ENCODE measurements at regions not wholly inside any gene's neighbourhood (a gene's known extent, or its start where the extent isn't known, plus 50 kb on each side); places are given as distances from the start of the nearest gene placed in this dataset.

- no peaks in the 10 kb centered on the region for H3K36me3 Mint-ChIP-seq (ENCODE audit: insufficient read depth, unreplicated experiment)
- Histone ChIP-seq H3K4me3 (ENCODE audit: low read depth, low read length) (no peak overlapping the region), H3K9me3 (no peaks in the 10 kb centered on the region), H3K36me3 (ENCODE audit: control insufficient read depth, insufficient read depth, low read length) (no peaks in the 10 kb centered on the region), H3K4me1 (no peaks in the 10 kb centered on the region), H3K27me3 (replicated peaks; ENCODE audit: control insufficient read depth, insufficient read depth, low read length) (no peaks in the 10 kb centered on the region)
- TF ChIP-seq, protein P1, sequence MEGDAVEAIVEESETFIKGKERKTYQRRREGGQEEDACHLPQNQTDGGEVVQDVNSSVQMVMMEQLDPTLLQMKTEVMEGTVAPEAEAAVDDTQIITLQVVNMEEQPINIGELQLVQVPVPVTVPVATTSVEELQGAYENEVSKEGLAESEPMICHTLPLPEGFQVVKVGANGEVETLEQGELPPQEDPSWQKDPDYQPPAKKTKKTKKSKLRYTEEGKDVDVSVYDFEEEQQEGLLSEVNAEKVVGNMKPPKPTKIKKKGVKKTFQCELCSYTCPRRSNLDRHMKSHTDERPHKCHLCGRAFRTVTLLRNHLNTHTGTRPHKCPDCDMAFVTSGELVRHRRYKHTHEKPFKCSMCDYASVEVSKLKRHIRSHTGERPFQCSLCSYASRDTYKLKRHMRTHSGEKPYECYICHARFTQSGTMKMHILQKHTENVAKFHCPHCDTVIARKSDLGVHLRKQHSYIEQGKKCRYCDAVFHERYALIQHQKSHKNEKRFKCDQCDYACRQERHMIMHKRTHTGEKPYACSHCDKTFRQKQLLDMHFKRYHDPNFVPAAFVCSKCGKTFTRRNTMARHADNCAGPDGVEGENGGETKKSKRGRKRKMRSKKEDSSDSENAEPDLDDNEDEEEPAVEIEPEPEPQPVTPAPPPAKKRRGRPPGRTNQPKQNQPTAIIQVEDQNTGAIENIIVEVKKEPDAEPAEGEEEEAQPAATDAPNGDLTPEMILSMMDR (IDR thresholded peaks at IDR 0.05; ENCODE audit: insufficient read depth in 1 of 2, low read depth in 1 of 2, low read length in 1 of 2, severe bottlenecking in 1 of 2, unreplicated experiment in 1 of 2): no peak
- H3K9me3 Mint-ChIP-seq (ENCODE audit: unreplicated experiment): no peaks in the 10 kb centered on the region
- CTCF ChIA-PET: no interaction called here
- H3K27me3 Mint-ChIP-seq (ENCODE audit: insufficient read depth, unreplicated experiment): no peaks in the 10 kb centered on the region
- intact Hi-C loops (cut with micrococcal nuclease; ENCODE audit: unreplicated experiment): no loop called here
- no peaks in the 10 kb centered on the region for H3K4me1 Mint-ChIP-seq (ENCODE audit: low read depth, unreplicated experiment)
- no peak overlapping the region for H3K4me3 Mint-ChIP-seq (ENCODE audit: unreplicated experiment)
- DNase-seq: no peak
- POLR2A ChIA-PET: no interaction called here
- no TSS peak for BruUV-seq (replicated peaks)
- H3K27ac Mint-ChIP-seq (ENCODE audit: unreplicated experiment): no peak overlapping the region
These were observed 150.1 kb downstream of the GLI2 start for GRCh38 chr2:120885749-120886148.

DNA sequence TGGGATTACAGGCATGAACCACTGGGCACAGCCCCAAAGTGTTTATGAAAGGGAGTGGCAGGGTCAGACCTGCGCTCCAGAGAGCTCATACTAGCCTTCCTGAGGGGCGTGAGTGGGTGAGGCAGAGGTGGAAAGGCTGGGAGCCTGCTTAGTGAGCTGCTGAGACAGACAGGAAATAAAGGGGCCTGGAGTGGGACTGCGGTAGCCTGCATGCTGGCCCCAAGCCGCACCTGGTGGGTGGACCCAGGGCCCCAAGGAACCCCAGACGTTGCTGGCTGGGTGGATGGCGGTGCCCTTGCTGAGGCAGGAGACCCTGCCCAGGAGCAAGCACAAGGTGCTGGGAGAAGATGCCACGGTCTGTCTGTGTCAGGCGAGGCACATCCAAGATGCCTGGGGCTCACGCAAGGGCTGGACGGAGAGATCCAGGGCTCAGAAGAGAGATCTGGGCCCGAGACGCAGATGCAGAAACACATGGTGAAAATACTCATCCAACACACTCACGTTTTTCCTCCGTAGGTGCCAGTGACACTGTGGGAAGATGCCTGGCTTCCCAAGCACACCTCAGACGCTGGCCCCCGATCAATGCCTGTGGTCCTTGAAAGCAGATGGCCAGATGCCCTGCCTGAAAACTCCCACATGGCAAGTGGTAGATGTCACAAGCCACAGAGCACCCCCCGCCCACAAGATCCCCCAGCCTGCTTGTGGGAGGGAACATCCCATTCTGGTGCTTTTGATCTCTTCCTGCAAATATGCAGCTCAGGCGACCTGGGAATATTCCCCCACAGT lies 151.1 kb downstream of the GLI2 start:
- H3K9me3 ChIP-seq: no peaks in the 10 kb centered on the region
- intact Hi-C loops (cut with micrococcal nuclease; ENCODE audit: unreplicated experiment): no loop called here
- Mint-ChIP-seq H3K27me3 (ENCODE audit: insufficient read depth, unreplicated experiment) (no peaks in the 10 kb centered on the region), H3K9me3 (ENCODE audit: unreplicated experiment) (no peaks in the 10 kb centered on the region), H3K36me3 (ENCODE audit: insufficient read depth, unreplicated experiment) (no peaks in the 10 kb centered on the region), H3K4me3 (ENCODE audit: unreplicated experiment) (no peak overlapping the region), H3K27ac (ENCODE audit: unreplicated experiment) (no peak overlapping the region), H3K4me1 (ENCODE audit: low read depth, unreplicated experiment) (no peaks in the 10 kb centered on the region)
- no peaks in the 10 kb centered on the region for H3K36me3 ChIP-seq (ENCODE audit: control insufficient read depth, insufficient read depth, low read length)
- ChIA-PET POLR2A (no interaction called here), CTCF (interaction anchor here (0.7 kb wide), 1 partner anchor 184 kb away, joined by 4 read pairs; no protein-coding TSS in a partner anchor)
- H3K4me3 ChIP-seq (ENCODE audit: low read depth, low read length): no peak overlapping the region
- no TSS peak for BruUV-seq (replicated peaks)
- no peaks in the 10 kb centered on the region for H3K27me3 ChIP-seq (replicated peaks; ENCODE audit: control insufficient read depth, insufficient read depth, low read length)
- TF ChIP-seq, protein P1 (IDR thresholded peaks at IDR 0.05; ENCODE audit: insufficient read depth in 1 of 2, low read depth in 1 of 2, low read length in 1 of 2, severe bottlenecking in 1 of 2, unreplicated experiment in 1 of 2): no peak
- DNase-seq: no peak
- no peaks in the 10 kb centered on the region for H3K4me1 ChIP-seq

- H3K9me3 Mint-ChIP-seq (ENCODE audit: unreplicated experiment): no peaks in the 10 kb centered on the region
- ChIA-PET CTCF (no interaction called here), POLR2A (no interaction called here)
- no peaks in the 10 kb centered on the region for H3K27me3 Mint-ChIP-seq (ENCODE audit: insufficient read depth, unreplicated experiment)
- Histone ChIP-seq H3K4me3 (ENCODE audit: low read depth, low read length) (no peak overlapping the region), H3K4me1 (no peaks in the 10 kb centered on the region), H3K9me3 (no peaks in the 10 kb centered on the region), H3K27me3 (replicated peaks; ENCODE audit: control insufficient read depth, insufficient read depth, low read length) (no peaks in the 10 kb centered on the region), H3K36me3 (ENCODE audit: control insufficient read depth, insufficient read depth, low read length) (no peaks in the 10 kb centered on the region)
- no peaks in the 10 kb centered on the region for H3K4me1 Mint-ChIP-seq (ENCODE audit: low read depth, unreplicated experiment)
- H3K27ac Mint-ChIP-seq (ENCODE audit: unreplicated experiment): no peak overlapping the region
- DNase-seq: no peak
- H3K36me3 Mint-ChIP-seq (ENCODE audit: insufficient read depth, unreplicated experiment): no peaks in the 10 kb centered on the region
- H3K4me3 Mint-ChIP-seq (ENCODE audit: unreplicated experiment): no peak overlapping the region
- intact Hi-C loops (cut with micrococcal nuclease; ENCODE audit: unreplicated experiment): no loop called here
- TF ChIP-seq, protein P1 (IDR thresholded peaks at IDR 0.05; ENCODE audit: insufficient read depth in 1 of 2, low read depth in 1 of 2, low read length in 1 of 2, severe bottlenecking in 1 of 2, unreplicated experiment in 1 of 2): no peak
- no TSS peak for BruUV-seq (replicated peaks)
These were observed 151.6 kb downstream of the GLI2 start for GRCh38 chr2:120887320-120887697.

Data from Caco-2 (cell line).